ENCODE measurements at regions not wholly inside any gene's neighbourhood (a gene's known extent, or its start where the extent isn't known, plus 50 kb on each side); places are given as distances from the start of the nearest gene placed in this dataset.

GRCh38 chr13:36551445-36551844, 119.2 kb downstream of the CCNA1 start:
- DNase-seq (ENCODE audit: low read depth) = no peak

- no peak for DNase-seq (ENCODE audit: low read depth)
These were observed 120.0 kb downstream of the CCNA1 start for GRCh38 chr13:36552334-36552733.

- no peak for DNase-seq (ENCODE audit: low read depth)
These were observed 120.3 kb upstream of the SERTM1 start for GRCh38 chr13:36553491-36553890.

GRCh38 chr13:36555151-36555986, 118.5 kb upstream of the SERTM1 start:
- DNase-seq (ENCODE audit: low read depth) = no peak

GRCh38 chr13:36559375-36559774, 114.4 kb upstream of the SERTM1 start:
- DNase-seq (ENCODE audit: low read depth) = no peak

- DNase-seq (ENCODE audit: low read depth) = no peak
These were observed 106.3 kb upstream of the SERTM1 start for GRCh38 chr13:36567485-36567884.

- DNase-seq (ENCODE audit: low read depth) = no peak
These were observed 103.3 kb upstream of the SERTM1 start for GRCh38 chr13:36570489-36570888.

- DNase-seq (ENCODE audit: low read depth) = no peak
These were observed 102.4 kb upstream of the SERTM1 start for GRCh38 chr13:36571444-36571843.

- no peak for DNase-seq (ENCODE audit: low read depth)
These were observed 90.8 kb upstream of the SERTM1 start for GRCh38 chr13:36582977-36583376.

- DNase-seq (ENCODE audit: low read depth) = no peak
These were observed 74.2 kb upstream of the SERTM1 start for GRCh38 chr13:36599641-36600040.

GRCh38 chr13:36601186-36601585, 72.6 kb upstream of the SERTM1 start:
- peak; percentile 30 for DNase-seq (ENCODE audit: low read depth)

GRCh38 chr13:36606060-36606459, 67.8 kb upstream of the SERTM1 start:
- no peak for DNase-seq (ENCODE audit: low read depth)

GRCh38 chr13:36608474-36608873, 65.3 kb upstream of the SERTM1 start:
- no peak for DNase-seq (ENCODE audit: low read depth)

- no peak for DNase-seq (ENCODE audit: low read depth)
These were observed 61.6 kb upstream of the SERTM1 start for GRCh38 chr13:36612230-36612629.

- no peak for DNase-seq (ENCODE audit: low read depth)
These were observed 57.1 kb upstream of the SERTM1 start for GRCh38 chr13:36616706-36617105.

GRCh38 chr13:36619535-36619934, 54.3 kb upstream of the SERTM1 start:
- no peak for DNase-seq (ENCODE audit: low read depth)

Measured in myocyte (in vitro differentiated cells).